WTC11 (cell line): ENCODE measurements at regions not wholly inside any gene's neighbourhood (a gene's known extent, or its start where the extent isn't known, plus 50 kb on each side); places are given as distances from the start of the nearest gene placed in this dataset.

Source experiments
- CREB1 ChIP-seq: sonication (generic); formaldehyde crosslinking; IDR thresholded peaks from 2 replicates; pipeline ENCODE4 v1.8.0; 2023; ENCODE audit warnings: mild to moderate bottlenecking, missing genetic modification reagents
- ESRRA ChIP-seq: sonication (generic); formaldehyde crosslinking; IDR thresholded peaks from 2 replicates; pipeline ENCODE4 v1.8.1; 2022; ENCODE audit warnings: mild to moderate bottlenecking, missing genetic modification reagents, borderline replicate concordance
- FOXJ3 ChIP-seq: sonication (generic); formaldehyde crosslinking; IDR thresholded peaks from 2 replicates; pipeline ENCODE4 v1.9.0; 2021; ENCODE audit warnings: missing genetic modification reagents, mild to moderate bottlenecking, borderline replicate concordance
- NR3C1 ChIP-seq: sonication (generic); formaldehyde crosslinking; conservative IDR thresholded peaks from 2 replicates; pipeline ENCODE4 v1.8.1; 2023; ENCODE audit warnings: low read depth, mild to moderate bottlenecking, missing genetic modification reagents
- TEAD4 ChIP-seq: sonication (generic); formaldehyde crosslinking; IDR thresholded peaks from 2 replicates; pipeline ENCODE4 v1.8.0; 2022; ENCODE audit warnings: mild to moderate bottlenecking, missing genetic modification reagents
- ZNF416 ChIP-seq: fragments of 250-450 bp; sonication (Bioruptor Pico); IDR thresholded peaks from 2 replicates; pipeline ENCODE4 v1.9.0; 2021; ENCODE audit warnings: mild to moderate bottlenecking, inconsistent platforms
- TF ChIP-seq, protein P1 (sequence below): sonication (generic); formaldehyde crosslinking; IDR thresholded peaks from 2 replicates; pipeline ENCODE4 v1.8.0; 2023; ENCODE audit warnings: missing genetic modification reagents, mild to moderate bottlenecking, borderline replicate concordance
- TF ChIP-seq, protein P2 (sequence below): fragments of 200-600 bp; IDR thresholded peaks from 2 replicates; pipeline ENCODE4 v1.8.0; 2022; ENCODE audit warnings: antibody characterized with exemption
- TF ChIP-seq, protein P3 (sequence below): sonication (generic); formaldehyde crosslinking; IDR thresholded peaks from 2 replicates; pipeline ENCODE4 v1.8.0; 2022; ENCODE audit warnings: missing genetic modification reagents
- TF ChIP-seq, protein P4 (sequence below): sonication (generic); formaldehyde crosslinking; IDR thresholded peaks from 2 replicates; pipeline ENCODE4 v1.8.1; 2022; ENCODE audit warnings: low read depth, missing genetic modification reagents, borderline replicate concordance
- TF ChIP-seq, protein P5 (sequence below): sonication (generic); formaldehyde crosslinking; IDR thresholded peaks from 2 replicates; pipeline ENCODE4 v1.8.0; 2022; ENCODE audit warnings: mild to moderate bottlenecking, missing genetic modification reagents

DNA sequence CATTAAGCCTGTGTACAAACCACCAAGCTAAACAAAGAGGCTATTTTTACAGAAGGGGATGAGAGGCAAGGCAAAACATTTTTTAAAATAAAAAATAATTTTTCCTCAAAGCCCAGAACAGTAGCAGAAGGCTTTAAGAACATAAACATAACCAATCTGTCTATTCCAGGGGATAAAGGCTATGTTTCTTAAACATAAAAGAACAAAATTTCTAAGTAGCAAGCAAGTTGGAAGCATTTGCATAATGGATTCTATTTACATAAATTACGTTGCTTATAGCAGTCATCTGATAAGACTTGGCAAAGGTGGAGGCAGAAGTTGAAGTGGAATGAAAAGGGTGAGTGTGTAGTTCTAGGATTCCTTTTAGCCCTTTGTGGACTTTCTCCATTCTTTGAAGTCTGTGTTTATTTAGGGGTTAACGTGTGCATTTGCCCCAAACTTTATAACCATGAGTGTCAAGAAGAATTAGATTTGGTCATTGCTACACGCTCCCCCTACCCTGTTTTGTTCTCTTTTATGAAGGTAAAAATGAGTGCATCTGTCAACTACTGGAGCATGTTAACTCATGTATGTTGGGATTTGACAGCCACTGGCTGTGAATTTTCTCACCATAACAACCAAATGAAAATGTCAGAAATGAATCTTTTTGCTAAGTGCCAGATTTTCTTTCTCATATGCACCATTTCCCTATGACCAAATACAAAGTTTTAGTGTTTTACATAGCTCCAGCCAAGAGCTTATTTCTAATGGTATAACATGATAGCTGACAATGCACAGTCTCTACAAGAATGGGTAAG lies 378.4 kb upstream of the IGFBP7 start:
- TF ChIP-seq, protein P1, sequence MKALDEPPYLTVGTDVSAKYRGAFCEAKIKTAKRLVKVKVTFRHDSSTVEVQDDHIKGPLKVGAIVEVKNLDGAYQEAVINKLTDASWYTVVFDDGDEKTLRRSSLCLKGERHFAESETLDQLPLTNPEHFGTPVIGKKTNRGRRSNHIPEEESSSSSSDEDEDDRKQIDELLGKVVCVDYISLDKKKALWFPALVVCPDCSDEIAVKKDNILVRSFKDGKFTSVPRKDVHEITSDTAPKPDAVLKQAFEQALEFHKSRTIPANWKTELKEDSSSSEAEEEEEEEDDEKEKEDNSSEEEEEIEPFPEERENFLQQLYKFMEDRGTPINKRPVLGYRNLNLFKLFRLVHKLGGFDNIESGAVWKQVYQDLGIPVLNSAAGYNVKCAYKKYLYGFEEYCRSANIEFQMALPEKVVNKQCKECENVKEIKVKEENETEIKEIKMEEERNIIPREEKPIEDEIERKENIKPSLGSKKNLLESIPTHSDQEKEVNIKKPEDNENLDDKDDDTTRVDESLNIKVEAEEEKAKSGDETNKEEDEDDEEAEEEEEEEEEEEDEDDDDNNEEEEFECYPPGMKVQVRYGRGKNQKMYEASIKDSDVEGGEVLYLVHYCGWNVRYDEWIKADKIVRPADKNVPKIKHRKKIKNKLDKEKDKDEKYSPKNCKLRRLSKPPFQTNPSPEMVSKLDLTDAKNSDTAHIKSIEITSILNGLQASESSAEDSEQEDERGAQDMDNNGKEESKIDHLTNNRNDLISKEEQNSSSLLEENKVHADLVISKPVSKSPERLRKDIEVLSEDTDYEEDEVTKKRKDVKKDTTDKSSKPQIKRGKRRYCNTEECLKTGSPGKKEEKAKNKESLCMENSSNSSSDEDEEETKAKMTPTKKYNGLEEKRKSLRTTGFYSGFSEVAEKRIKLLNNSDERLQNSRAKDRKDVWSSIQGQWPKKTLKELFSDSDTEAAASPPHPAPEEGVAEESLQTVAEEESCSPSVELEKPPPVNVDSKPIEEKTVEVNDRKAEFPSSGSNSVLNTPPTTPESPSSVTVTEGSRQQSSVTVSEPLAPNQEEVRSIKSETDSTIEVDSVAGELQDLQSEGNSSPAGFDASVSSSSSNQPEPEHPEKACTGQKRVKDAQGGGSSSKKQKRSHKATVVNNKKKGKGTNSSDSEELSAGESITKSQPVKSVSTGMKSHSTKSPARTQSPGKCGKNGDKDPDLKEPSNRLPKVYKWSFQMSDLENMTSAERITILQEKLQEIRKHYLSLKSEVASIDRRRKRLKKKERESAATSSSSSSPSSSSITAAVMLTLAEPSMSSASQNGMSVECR (CRISPR knock-in tag), result no peak
- TF ChIP-seq, protein P2, sequence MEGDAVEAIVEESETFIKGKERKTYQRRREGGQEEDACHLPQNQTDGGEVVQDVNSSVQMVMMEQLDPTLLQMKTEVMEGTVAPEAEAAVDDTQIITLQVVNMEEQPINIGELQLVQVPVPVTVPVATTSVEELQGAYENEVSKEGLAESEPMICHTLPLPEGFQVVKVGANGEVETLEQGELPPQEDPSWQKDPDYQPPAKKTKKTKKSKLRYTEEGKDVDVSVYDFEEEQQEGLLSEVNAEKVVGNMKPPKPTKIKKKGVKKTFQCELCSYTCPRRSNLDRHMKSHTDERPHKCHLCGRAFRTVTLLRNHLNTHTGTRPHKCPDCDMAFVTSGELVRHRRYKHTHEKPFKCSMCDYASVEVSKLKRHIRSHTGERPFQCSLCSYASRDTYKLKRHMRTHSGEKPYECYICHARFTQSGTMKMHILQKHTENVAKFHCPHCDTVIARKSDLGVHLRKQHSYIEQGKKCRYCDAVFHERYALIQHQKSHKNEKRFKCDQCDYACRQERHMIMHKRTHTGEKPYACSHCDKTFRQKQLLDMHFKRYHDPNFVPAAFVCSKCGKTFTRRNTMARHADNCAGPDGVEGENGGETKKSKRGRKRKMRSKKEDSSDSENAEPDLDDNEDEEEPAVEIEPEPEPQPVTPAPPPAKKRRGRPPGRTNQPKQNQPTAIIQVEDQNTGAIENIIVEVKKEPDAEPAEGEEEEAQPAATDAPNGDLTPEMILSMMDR, result no peak
- TF ChIP-seq FOXJ3 (CRISPR knock-in tag), result no peak
- TF ChIP-seq CREB1 (CRISPR knock-in tag), result no peak
- TF ChIP-seq NR3C1 (CRISPR knock-in tag), result no peak
- no peak for TF ChIP-seq TEAD4 (CRISPR knock-in tag)
- no peak for TF ChIP-seq ZNF416 (CRISPR knock-in tag)
- TF ChIP-seq, protein P3, sequence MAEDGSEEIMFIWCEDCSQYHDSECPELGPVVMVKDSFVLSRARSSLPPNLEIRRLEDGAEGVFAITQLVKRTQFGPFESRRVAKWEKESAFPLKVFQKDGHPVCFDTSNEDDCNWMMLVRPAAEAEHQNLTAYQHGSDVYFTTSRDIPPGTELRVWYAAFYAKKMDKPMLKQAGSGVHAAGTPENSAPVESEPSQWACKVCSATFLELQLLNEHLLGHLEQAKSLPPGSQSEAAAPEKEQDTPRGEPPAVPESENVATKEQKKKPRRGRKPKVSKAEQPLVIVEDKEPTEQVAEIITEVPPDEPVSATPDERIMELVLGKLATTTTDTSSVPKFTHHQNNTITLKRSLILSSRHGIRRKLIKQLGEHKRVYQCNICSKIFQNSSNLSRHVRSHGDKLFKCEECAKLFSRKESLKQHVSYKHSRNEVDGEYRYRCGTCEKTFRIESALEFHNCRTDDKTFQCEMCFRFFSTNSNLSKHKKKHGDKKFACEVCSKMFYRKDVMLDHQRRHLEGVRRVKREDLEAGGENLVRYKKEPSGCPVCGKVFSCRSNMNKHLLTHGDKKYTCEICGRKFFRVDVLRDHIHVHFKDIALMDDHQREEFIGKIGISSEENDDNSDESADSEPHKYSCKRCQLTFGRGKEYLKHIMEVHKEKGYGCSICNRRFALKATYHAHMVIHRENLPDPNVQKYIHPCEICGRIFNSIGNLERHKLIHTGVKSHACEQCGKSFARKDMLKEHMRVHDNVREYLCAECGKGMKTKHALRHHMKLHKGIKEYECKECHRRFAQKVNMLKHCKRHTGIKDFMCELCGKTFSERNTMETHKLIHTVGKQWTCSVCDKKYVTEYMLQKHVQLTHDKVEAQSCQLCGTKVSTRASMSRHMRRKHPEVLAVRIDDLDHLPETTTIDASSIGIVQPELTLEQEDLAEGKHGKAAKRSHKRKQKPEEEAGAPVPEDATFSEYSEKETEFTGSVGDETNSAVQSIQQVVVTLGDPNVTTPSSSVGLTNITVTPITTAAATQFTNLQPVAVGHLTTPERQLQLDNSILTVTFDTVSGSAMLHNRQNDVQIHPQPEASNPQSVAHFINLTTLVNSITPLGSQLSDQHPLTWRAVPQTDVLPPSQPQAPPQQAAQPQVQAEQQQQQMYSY (CRISPR knock-in tag), result no peak
- TF ChIP-seq, protein P4, sequence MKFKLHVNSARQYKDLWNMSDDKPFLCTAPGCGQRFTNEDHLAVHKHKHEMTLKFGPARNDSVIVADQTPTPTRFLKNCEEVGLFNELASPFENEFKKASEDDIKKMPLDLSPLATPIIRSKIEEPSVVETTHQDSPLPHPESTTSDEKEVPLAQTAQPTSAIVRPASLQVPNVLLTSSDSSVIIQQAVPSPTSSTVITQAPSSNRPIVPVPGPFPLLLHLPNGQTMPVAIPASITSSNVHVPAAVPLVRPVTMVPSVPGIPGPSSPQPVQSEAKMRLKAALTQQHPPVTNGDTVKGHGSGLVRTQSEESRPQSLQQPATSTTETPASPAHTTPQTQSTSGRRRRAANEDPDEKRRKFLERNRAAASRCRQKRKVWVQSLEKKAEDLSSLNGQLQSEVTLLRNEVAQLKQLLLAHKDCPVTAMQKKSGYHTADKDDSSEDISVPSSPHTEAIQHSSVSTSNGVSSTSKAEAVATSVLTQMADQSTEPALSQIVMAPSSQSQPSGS (CRISPR knock-in tag), result no peak
- TF ChIP-seq, protein P5, sequence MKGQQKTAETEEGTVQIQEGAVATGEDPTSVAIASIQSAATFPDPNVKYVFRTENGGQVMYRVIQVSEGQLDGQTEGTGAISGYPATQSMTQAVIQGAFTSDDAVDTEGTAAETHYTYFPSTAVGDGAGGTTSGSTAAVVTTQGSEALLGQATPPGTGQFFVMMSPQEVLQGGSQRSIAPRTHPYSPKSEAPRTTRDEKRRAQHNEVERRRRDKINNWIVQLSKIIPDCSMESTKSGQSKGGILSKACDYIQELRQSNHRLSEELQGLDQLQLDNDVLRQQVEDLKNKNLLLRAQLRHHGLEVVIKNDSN, result no peak
- no peak for TF ChIP-seq ESRRA (CRISPR knock-in tag)
